Astrocyte (in vitro differentiated cells and primary cell): ENCODE measurements at regions not wholly inside any gene's neighbourhood (a gene's known extent, or its start where the extent isn't known, plus 50 kb on each side); places are given as distances from the start of the nearest gene placed in this dataset.
"Not testable (repeated sequence)": the region's sequence is repeated elsewhere in the genome, so short reads cannot be mapped to it uniquely, and the experiment has no call there.

Source experiments
- DNase-seq: peaks from one replicate; pipeline ENCODE4 v3.0.0-alpha.2; 2010; ENCODE audit warnings: low read depth
- FAIRE-seq: peaks from 2 replicates; lab custom pipeline; 2011; peaks lifted over from hg19 to GRCh38; lab: Jason Lieb, UNC
- H2AFZ ChIP-seq: 2 replicates; pipeline ENCODE4 v1.6.0; 2012; ENCODE audit warnings: low read depth, low read length, inconsistent platforms
- H3K27ac ChIP-seq: 2 replicates; pipeline ENCODE4 v1.5.1; 2011; ENCODE audit warnings: low read depth, low read length, inconsistent platforms
- H3K27me3 ChIP-seq: 2 replicates; pipeline ENCODE4 v1.6.0; 2011; ENCODE audit warnings: low read length, inconsistent platforms; ENCODE audit not compliant: insufficient read depth
- H3K36me3 ChIP-seq: 2 replicates; pipeline ENCODE4 v1.5.1; 2011; ENCODE audit warnings: low read length, inconsistent platforms; ENCODE audit not compliant: insufficient read depth
- H3K4me1 ChIP-seq: 2 replicates; pipeline ENCODE4 v1.5.1; 2011; ENCODE audit warnings: low read length, inconsistent platforms; ENCODE audit not compliant: insufficient read depth
- H3K4me2 ChIP-seq: 2 replicates; pipeline ENCODE4 v1.6.0; 2012; ENCODE audit warnings: low read length, inconsistent platforms
- H3K4me3 ChIP-seq: 2 replicates; pipeline ENCODE4 v1.5.1; 2011; ENCODE audit warnings: low read depth, mild to moderate bottlenecking, low read length, inconsistent platforms; ENCODE audit not compliant: insufficient read depth
- H3K79me2 ChIP-seq: 2 replicates; pipeline ENCODE4 v1.6.0; 2012; ENCODE audit warnings: mild to moderate bottlenecking, low read length, inconsistent platforms; ENCODE audit not compliant: insufficient read depth
- H3K9ac ChIP-seq: 2 replicates; pipeline ENCODE4 v1.6.0; 2012; ENCODE audit warnings: mild to moderate bottlenecking, low read length, inconsistent platforms
- H3K9me3 ChIP-seq: 2 replicates; pipeline ENCODE4 v1.5.1; 2012; ENCODE audit warnings: low read depth, mild to moderate bottlenecking, low read length, inconsistent platforms; ENCODE audit not compliant: insufficient read depth
- H4K20me1 ChIP-seq: 2 replicates; pipeline ENCODE4 v1.6.0; 2012; ENCODE audit warnings: low read length, inconsistent platforms; ENCODE audit not compliant: insufficient read depth
- H3K27ac Mint-ChIP-seq: one replicate; pipeline ENCODE4 v1.8.0; 2021; ENCODE audit warnings: mild to moderate bottlenecking, mixed read lengths; ENCODE audit not compliant: unreplicated experiment
- H3K27me3 Mint-ChIP-seq: one replicate; pipeline ENCODE4 v1.8.0; 2021; ENCODE audit warnings: low read depth, mixed read lengths; ENCODE audit not compliant: unreplicated experiment
- H3K36me3 Mint-ChIP-seq: one replicate; pipeline ENCODE4 v1.8.0; 2021; ENCODE audit warnings: low read depth, mixed read lengths; ENCODE audit not compliant: unreplicated experiment
- H3K4me1 Mint-ChIP-seq: one replicate; pipeline ENCODE4 v1.8.0; 2021; ENCODE audit warnings: low read depth, mixed read lengths; ENCODE audit not compliant: unreplicated experiment
- H3K4me3 Mint-ChIP-seq: one replicate; pipeline ENCODE4 v1.8.0; 2021; ENCODE audit warnings: mild to moderate bottlenecking, moderate library complexity, mixed read lengths; ENCODE audit not compliant: unreplicated experiment
- H3K9me3 Mint-ChIP-seq: one replicate; pipeline ENCODE4 v1.8.0; 2021; ENCODE audit warnings: mild to moderate bottlenecking, mixed read lengths; ENCODE audit not compliant: unreplicated experiment
- CTCF ChIP-seq: IDR thresholded peaks from 2 replicates; pipeline ENCODE4 v1.5.1; 2011; ENCODE audit warnings: low read depth, mild to moderate bottlenecking, inconsistent platforms, low read length, moderate library complexity; ENCODE audit not compliant: insufficient read depth
- EZH2 ChIP-seq: IDR thresholded peaks from 2 replicates; pipeline ENCODE4 v1.6.1; 2012; ENCODE audit warnings: mild to moderate bottlenecking, low read length, inconsistent platforms; ENCODE audit not compliant: insufficient read depth

GRCh38 chr17:21783017-21783416, 90.7 kb downstream of the KCNJ18 start:
- H3K4me1 ChIP-seq, H3K36me3 ChIP-seq, H3K9me3 ChIP-seq, H3K27me3 Mint-ChIP-seq, H3K27ac Mint-ChIP-seq, H3K36me3 Mint-ChIP-seq, H3K9me3 Mint-ChIP-seq, H3K9ac ChIP-seq, H3K4me3 ChIP-seq, DNase-seq, H3K79me2 ChIP-seq, H3K27me3 ChIP-seq, H3K4me3 Mint-ChIP-seq, H3K4me2 ChIP-seq, H3K4me1 Mint-ChIP-seq, FAIRE-seq, H2AFZ ChIP-seq, H4K20me1 ChIP-seq, H3K27ac ChIP-seq: not testable (repeated sequence)

GRCh38 chr17:21814272-21814671, 121.9 kb downstream of the KCNJ18 start:
- H3K27ac Mint-ChIP-seq, H3K9me3 ChIP-seq, H3K36me3 ChIP-seq, H3K27me3 ChIP-seq, H2AFZ ChIP-seq, FAIRE-seq, H3K4me3 ChIP-seq, H3K36me3 Mint-ChIP-seq, H3K4me3 Mint-ChIP-seq, H3K4me1 ChIP-seq, H3K4me1 Mint-ChIP-seq, H3K27ac ChIP-seq, H3K79me2 ChIP-seq, H3K4me2 ChIP-seq, H3K27me3 Mint-ChIP-seq, H4K20me1 ChIP-seq, H3K9ac ChIP-seq, DNase-seq: not testable (repeated sequence)
- H3K9me3 Mint-ChIP-seq = peaks cover 10% of the 10 kb centered on the region

DNA sequence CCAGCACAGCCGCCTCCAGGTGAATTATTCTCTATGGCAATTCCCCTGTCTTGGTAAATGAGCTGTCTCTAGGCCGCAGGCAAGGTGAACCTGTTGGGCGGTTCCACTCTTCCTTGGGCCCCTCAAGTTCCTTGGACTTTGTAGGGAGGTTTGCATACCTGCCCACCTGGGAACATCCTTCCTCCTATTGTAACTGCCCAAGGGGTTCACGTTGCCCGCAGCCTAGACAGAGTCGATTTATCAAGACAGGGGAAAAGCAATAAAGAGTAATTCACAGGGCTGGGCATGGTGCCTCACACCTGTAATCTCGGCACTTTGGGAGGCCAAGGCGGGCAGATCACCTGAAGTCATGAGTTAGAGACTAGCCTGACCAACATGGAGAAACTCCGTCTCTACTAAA, 122.5 kb downstream of the KCNJ18 start:
- Histone ChIP-seq H3K4me3 (no peak overlapping the region), H3K27me3 (no peaks in the 10 kb centered on the region), H3K9ac (no peak overlapping the region), H3K4me1 (no peaks in the 10 kb centered on the region), H3K27ac (no peak overlapping the region), H2AFZ (no peak overlapping the region), H3K79me2 (no peaks in the 10 kb centered on the region), H3K4me2 (no peak overlapping the region), H3K36me3 (no peaks in the 10 kb centered on the region), H3K9me3 (peaks cover 7% of the 10 kb centered on the region), H4K20me1 (no peaks in the 10 kb centered on the region)
- H3K36me3 Mint-ChIP-seq = no peaks in the 10 kb centered on the region
- no peak for DNase-seq
- H3K9me3 Mint-ChIP-seq = peaks cover 10% of the 10 kb centered on the region
- no peaks in the 10 kb centered on the region for H3K4me1 Mint-ChIP-seq
- H3K27me3 Mint-ChIP-seq = no peaks in the 10 kb centered on the region
- no peak overlapping the region for H3K4me3 Mint-ChIP-seq
- no peak for FAIRE-seq
- TF ChIP-seq EZH2 (no peak), CTCF (no peak)
- H3K27ac Mint-ChIP-seq = no peak overlapping the region
